ELR (cell line): ENCODE measurements at regions not wholly inside any gene's neighbourhood (a gene's known extent, or its start where the extent isn't known, plus 50 kb on each side); places are given as distances from the start of the nearest gene placed in this dataset.

Experiments
- DNase-seq: peaks from one replicate; pipeline ENCODE4 v3.0.0-alpha.2; 2015; ENCODE audit warnings: low read depth

DNA sequence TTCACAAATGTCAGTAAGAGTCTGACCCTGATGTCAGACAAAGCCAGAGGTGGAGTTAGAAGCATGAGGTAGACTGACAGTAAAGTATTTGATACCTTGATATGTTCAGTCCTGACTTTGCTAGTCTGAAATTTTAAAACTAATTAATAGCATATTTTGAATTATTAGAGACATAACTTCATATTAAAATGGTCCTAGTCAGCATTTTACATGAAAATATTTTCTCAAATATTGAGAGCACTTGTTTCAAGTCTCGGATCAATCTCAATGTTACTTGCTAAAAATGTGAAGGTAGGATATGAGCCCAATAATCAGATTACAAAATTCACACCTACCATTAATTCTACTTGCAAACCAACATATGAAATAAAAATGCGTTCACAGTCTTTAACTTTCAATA, 58.1 kb upstream of the TTC14 start:
- DNase-seq = no peak

DNA sequence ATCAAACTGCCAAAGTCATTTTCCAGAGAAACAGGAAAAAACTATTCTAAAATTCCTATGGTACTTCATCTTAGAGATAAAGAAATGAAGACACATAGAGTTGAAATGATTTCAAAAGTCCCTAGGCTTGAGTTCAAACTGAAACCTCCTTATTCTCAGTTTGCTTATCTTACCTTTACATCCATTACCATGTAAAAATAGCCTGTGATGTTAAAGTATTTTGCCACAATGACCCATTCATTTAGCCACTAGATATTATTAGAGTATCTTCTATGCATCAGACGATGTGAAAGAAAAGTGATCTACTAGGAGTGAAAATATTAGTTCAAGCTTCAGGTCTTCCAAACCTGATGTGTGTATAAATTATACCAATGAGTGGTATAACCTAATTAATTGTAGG, 55.1 kb upstream of the TTC14 start:
- DNase-seq = no peak

- peak; percentile 4 for DNase-seq
Measured at GRCh38 chr3:180548050-180548449, 53.9 kb upstream of the TTC14 start.
